ENCODE measurements at regions not wholly inside any gene's neighbourhood (a gene's known extent, or its start where the extent isn't known, plus 50 kb on each side); places are given as distances from the start of the nearest gene placed in this dataset.

- TF ChIP-seq CTCF (IDR thresholded peaks at IDR 0.05), result no peak
- no peak for TF ChIP-seq POLR2A (IDR thresholded peaks at IDR 0.05)
Observed at GRCh38 chr3:35473956-35474355, 165.4 kb upstream of the ARPP21 start.

Measured in sigmoid colon (tissue), 3 donors.